Large intestine (tissue), 3 donors: ENCODE measurements at regions not wholly inside any gene's neighbourhood (a gene's known extent, or its start where the extent isn't known, plus 50 kb on each side); places are given as distances from the start of the nearest gene placed in this dataset.
"Not testable (repeated sequence)": the region's sequence is repeated elsewhere in the genome, so short reads cannot be mapped to it uniquely, and the experiment has no call there.

Source experiments
- DNase-seq, 2 donors: peaks; one replicate each; pipeline versions ENCODE4 v3.0.0 to v3.0.0-alpha.2; 2013
- H3K27ac ChIP-seq: one replicate; pipeline ENCODE4 v1.5.1; 2013; ENCODE audit warnings: low read length
- H3K27me3 ChIP-seq: 2 replicates; pipeline ENCODE4 v1.6.1; 2013; ENCODE audit warnings: low read length; ENCODE audit not compliant: control insufficient read depth, insufficient read depth
- H3K36me3 ChIP-seq: 2 replicates; pipeline ENCODE4 v1.6.1; 2013; ENCODE audit warnings: low read length; ENCODE audit not compliant: control insufficient read depth, insufficient read depth
- H3K4me1 ChIP-seq: one replicate; pipeline ENCODE4 v1.6.1; 2013; ENCODE audit warnings: low read length; ENCODE audit not compliant: control insufficient read depth, insufficient read depth
- H3K4me3 ChIP-seq: one replicate; pipeline ENCODE4 v1.5.1; 2013; ENCODE audit warnings: low read length
- H3K9me3 ChIP-seq: one replicate; pipeline ENCODE4 v1.6.1; 2013; ENCODE audit warnings: mild to moderate bottlenecking, low read depth, low read length, moderate library complexity; ENCODE audit not compliant: control insufficient read depth
- WGBS: methylation state at CpG from one replicate; pipeline ENCODE4 v1.1.5; 2013; ENCODE audit warnings: low lambda C conversion rate; ENCODE audit not compliant: insufficient coverage; 5-methylcytosine and 5-hydroxymethylcytosine counted together

DNA sequence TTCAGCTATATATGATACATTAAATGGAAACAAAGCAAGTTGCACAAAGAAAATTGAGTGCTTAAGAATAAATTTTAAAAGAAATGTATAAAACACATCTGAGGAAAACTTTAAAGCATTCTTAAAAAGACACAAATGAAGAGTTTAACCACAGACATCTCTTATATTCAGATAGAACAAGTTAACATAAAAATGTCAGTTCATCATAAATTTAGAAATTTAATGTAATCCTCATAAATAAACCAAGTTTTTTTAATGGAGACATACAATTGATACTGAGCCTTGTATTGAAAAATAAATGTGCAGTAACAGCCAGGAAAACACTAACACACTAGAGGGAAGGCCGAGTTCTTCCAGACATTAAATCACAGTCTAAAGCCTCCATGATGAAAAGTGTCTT lies 243.9 kb upstream of the MKLN1 start:
- Histone ChIP-seq H3K27me3 (no peaks in the 10 kb centered on the region), H3K36me3 (no peaks in the 10 kb centered on the region), H3K4me3 (no peak overlapping the region), H3K4me1 (no peaks in the 10 kb centered on the region), H3K27ac (no peak overlapping the region), H3K9me3 (no peaks in the 10 kb centered on the region)
- no peak for DNase-seq
- WGBS = no CpG with 5 or more reads among the region's 1 CpG

DNA sequence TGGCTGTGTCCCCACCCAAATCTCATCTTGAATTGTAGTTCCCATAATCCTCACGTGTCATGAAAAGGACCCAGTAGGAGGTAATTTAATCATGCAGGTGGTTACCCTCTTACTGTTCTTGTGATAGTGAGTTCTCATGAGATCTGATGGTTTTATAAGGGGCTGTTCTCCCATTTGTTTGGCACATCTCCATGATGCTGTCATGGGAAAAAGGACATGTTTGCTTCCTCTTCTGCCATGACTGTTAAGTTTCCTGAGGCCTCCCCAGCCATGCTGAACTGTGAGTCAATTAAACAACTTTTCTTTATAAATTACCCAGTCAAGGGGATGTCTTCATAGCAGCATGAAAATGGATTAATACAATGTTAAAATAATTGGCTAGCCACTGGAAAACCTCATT lies 243.3 kb upstream of the MKLN1 start:
- H3K36me3 ChIP-seq, DNase-seq, H3K9me3 ChIP-seq, H3K27me3 ChIP-seq, H3K27ac ChIP-seq, H3K4me1 ChIP-seq, H3K4me3 ChIP-seq: not testable (repeated sequence)
- no CpG with 5 or more reads among the region's 1 CpG for WGBS

DNA sequence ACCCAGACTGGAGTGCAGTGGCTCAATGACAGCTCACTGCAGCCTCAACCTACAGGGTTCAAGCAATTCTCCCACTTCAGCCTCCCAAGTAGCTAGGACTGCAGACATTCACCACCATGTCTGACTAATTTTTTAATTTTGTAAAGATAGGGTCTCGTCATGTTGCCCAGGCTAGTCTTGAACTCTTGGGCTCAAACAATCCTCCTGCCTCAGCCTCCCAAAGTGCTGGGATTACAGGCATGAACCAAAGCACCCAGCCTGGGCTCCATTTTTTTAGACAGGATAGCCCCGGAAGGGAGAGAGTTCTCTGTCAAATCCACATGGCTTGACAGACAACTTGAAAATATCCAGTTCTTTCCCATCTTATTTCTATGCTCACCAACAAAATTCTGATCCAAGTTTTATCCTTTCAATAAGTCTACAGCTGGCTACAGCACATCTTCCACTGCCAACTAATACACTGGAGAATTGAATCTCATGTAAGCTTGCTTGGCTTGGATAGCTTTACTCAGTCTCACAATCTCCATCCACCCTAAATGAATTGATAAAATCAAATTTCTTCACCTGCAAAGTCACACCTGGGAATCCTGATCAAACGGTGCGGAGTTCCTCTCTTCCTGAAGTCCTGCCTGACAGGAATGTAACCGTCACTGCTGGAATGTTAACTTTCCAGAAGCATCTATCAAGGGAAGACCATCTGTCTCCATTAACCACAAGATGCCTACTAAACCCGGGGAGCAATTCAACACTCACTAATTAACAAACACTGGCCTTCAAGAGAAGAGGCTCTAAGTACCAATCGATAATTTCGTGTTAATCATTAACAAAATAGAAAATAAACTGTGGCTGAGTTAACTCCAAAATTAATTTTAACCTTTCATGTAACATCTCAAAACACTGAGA lies 239.7 kb upstream of the MKLN1 start:
- no peak for DNase-seq
- H3K36me3 ChIP-seq = no peaks in the 10 kb centered on the region
- no peak overlapping the region for H3K27ac ChIP-seq
- H3K4me3 ChIP-seq = no peak overlapping the region
- no peaks in the 10 kb centered on the region for H3K27me3 ChIP-seq
- WGBS = 27% methylated on average over 2 of the region's 8 CpGs
- H3K4me1 ChIP-seq = no peaks in the 10 kb centered on the region
- no peaks in the 10 kb centered on the region for H3K9me3 ChIP-seq

DNA sequence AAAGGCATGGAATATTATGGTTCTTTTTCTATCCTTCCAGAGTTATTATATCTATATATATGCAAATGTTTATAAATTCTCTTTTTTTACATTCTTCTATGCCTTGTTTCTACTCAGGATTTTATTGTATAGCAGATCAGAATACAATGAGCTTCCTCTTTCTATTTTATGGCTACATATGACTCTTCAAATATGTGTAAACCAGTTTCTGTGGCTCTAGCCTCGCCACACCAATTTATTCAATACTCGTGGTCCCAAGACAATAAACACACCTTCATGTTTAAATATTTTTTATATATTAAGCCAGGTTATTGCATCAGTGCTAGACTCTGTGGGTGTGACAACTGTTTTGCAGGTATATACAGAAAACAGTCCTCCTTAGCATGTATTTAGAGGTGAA lies 237.5 kb upstream of the MKLN1 start:
- no peak overlapping the region for H3K4me3 ChIP-seq
- H3K27me3 ChIP-seq = no peaks in the 10 kb centered on the region
- H3K4me1 ChIP-seq = no peaks in the 10 kb centered on the region
- DNase-seq = no peak
- no CpG with 5 or more reads among the region's 2 CpGs for WGBS
- no peaks in the 10 kb centered on the region for H3K36me3 ChIP-seq
- no peaks in the 10 kb centered on the region for H3K9me3 ChIP-seq
- H3K27ac ChIP-seq = no peak overlapping the region

DNA sequence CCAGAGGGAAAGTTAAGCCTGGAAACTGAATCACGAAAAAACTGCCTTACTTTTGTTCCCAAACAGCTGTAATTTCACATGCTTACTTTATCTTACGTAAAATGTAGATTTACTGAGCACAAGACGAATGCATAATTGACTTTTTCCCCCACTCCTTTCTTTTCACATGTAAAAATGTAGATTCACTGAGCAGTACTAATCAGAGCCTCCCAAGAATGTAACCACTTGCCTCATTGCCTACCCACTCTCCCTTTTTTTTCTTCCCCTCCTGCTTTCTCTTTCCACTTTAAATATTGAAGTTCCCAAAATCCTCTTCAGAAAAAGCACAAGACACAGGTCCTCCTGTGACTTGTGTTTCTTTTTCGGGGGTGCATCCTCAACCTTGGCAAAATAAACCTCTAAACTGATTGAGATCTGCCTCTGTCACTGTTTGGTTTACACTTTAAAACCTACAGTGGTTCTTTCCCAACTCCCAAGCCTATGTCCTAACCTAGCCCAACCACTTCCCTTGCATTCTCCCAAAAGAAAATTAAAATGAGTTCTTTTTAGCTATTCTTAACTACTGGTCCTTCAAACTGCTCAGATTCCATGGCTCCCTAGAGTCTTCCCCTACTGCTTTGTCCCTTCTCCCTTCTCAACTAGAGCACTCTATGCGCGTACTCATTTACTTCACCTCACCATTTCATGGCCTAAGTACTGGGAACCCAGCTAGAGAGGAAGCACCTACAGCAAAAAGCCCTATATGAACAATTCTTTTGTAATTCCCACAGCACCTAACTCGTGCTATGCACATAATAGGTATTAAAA lies 236.6 kb upstream of the MKLN1 start:
- Histone ChIP-seq H3K4me3 (no peak overlapping the region), H3K9me3 (no peaks in the 10 kb centered on the region), H3K27me3 (no peaks in the 10 kb centered on the region), H3K36me3 (no peaks in the 10 kb centered on the region), H3K4me1 (no peaks in the 10 kb centered on the region), H3K27ac (no peak overlapping the region)
- no peak for DNase-seq
- WGBS = 94% methylated on average over 3 of the region's 7 CpGs

DNA sequence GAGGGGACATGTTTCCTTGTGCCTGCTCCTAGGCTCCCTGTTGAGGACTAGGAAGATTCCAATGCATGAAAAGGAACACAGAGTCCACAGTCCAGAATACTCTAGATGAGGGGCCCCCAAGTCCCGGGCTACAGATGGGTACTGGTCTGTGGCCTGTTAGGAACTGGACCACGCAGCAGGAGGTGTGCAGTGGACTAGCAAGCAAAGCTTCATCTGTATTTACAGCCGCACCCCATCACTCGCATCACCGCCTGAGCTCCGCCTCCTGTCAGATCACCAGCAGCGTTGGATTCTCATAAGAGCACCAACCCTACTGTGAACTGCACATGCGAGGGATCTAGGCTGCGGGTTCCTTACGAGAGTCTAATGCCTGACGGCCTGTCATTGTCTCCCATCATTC lies 233.0 kb upstream of the MKLN1 start:
- peaks cover 2% of the 10 kb centered on the region for H3K27me3 ChIP-seq
- H3K27ac ChIP-seq = no peak overlapping the region
- H3K9me3 ChIP-seq = no peaks in the 10 kb centered on the region
- no peak overlapping the region for H3K4me3 ChIP-seq
- no peaks in the 10 kb centered on the region for H3K36me3 ChIP-seq
- no peak for DNase-seq
- WGBS = no CpG with 5 or more reads among the region's 11 CpGs
- H3K4me1 ChIP-seq = no peaks in the 10 kb centered on the region

DNA sequence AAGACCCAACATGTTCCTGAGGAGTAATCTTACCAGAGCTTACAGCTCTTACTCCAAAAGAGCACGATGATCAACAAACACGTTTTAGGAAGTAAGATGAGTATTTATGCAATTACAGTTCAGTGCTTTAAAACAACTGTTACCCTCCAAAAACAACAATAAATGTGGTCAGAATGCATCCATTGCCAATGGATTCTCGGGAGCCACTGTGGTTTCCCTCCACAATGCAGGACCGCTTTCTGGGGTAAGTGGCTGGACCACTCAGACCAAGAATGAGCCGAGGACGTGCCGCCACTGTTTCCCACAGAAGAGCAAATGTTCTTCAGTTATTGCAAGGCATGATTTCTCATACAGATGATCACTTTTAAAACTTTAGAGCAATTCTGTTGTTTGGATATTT lies 232.3 kb upstream of the MKLN1 start:
- Histone ChIP-seq H3K4me1 (no peaks in the 10 kb centered on the region), H3K27ac (no peak overlapping the region), H3K36me3 (no peaks in the 10 kb centered on the region), H3K27me3 (peaks cover 2% of the 10 kb centered on the region), H3K4me3 (no peak overlapping the region), H3K9me3 (no peaks in the 10 kb centered on the region)
- 90% methylated on average over 2 of the region's 7 CpGs for WGBS
- DNase-seq = no peak

DNA sequence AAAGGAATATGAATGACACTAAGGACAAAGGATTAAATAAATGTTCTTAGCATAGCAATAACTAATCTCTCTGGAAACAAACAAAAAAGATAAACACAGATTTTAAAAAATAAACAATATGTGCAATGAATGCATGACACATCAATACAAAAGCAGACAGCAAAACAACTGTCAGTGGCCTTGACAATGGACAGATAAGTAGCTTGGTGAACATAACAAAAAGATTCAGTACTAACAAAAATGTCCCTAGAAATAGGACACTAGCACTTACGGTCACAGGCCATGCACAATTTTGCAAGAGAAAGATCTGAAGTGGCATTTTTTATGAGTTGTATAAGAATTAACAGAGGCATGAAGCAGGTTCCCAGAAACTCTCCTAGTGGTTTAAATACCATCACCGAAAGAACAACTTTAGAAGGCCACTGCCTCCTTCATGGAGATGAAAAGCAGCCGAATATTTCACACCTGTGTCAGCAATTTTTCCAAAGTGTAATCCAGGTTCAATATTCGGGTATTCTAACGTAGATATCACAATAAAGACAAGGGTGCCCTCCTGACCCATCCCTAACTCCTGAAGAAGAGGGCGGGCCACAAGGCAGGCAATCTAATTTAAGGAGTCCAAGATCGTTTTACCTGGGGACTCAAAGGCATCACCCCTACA lies 231.3 kb upstream of the MKLN1 start:
- no peak overlapping the region for H3K27ac ChIP-seq
- H3K4me3 ChIP-seq = no peak overlapping the region
- DNase-seq = no peak
- 100% methylated on average over 1 of the region's 7 CpGs for WGBS
- H3K9me3 ChIP-seq = no peaks in the 10 kb centered on the region
- no peaks in the 10 kb centered on the region for H3K36me3 ChIP-seq
- H3K27me3 ChIP-seq = peaks cover 2% of the 10 kb centered on the region
- no peaks in the 10 kb centered on the region for H3K4me1 ChIP-seq

DNA sequence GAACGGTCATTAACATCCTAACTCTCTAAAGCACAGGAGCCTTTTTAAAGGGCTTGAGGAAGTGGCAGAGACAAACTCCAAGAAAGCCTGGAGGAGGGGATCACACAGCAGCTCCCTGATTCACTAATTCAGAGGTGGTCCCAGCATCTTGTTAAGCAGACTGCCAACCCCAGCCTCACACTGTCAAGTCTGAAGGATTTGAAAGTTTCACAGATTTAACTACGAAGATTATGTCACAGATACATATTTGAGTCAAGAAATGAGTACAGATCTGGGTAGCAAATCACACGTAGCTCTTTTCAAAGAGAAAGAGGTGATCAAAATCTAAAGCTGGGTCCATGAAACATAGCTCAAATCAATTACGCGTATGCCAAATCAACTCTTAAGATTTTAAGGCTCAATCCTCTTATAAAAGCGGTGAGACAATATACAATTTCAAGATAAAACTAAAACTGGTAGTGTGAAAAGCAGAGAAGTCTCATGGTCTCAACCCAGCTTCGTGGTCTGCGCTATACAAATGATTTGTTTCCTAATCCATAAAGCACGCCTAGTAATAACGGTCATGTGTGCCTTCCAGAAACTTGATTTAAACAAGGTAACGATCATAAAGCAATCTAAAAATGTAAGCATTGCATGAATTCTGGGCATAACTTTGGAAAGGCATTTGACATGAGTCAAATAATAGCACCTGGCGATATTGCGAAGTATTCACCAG lies 229.9 kb upstream of the MKLN1 start:
- Histone ChIP-seq H3K27ac (no peak overlapping the region), H3K9me3 (no peaks in the 10 kb centered on the region), H3K4me1 (no peaks in the 10 kb centered on the region)

DNA sequence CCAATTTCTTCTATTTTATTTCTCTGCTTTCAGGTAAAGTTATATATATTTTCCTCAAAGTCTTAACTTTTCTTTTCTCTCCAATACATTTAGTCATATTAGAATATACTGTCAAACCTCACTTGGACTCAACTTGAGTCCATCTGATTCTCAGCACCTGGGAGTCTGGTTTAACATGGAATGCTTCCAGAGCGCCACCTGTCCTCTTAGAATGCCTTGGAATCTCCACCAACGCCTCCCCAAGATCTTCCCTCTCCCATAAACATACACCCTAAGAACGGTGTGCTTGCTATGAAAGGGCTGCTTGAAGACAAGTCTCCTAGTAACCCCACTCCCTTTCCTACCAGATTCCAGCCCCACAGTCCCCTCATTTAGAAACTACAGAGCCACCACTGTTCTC lies 229.1 kb upstream of the MKLN1 start:
- H3K4me1 ChIP-seq = no peaks in the 10 kb centered on the region

More for the DNA sequence above, 229.9 kb upstream of the MKLN1 start:
- Histone ChIP-seq H3K4me3 (no peak overlapping the region), H3K36me3 (no peaks in the 10 kb centered on the region), H3K27me3 (peaks cover 2% of the 10 kb centered on the region)
- WGBS = 81% methylated on average over 4 of the region's 13 CpGs
- no peak for DNase-seq

More for the DNA sequence above, 229.1 kb upstream of the MKLN1 start:
- no peak overlapping the region for H3K4me3 ChIP-seq
- no peaks in the 10 kb centered on the region for H3K36me3 ChIP-seq
- no peaks in the 10 kb centered on the region for H3K9me3 ChIP-seq
- no CpG with 5 or more reads among the region's 3 CpGs for WGBS
- no peak overlapping the region for H3K27ac ChIP-seq
- no peak for DNase-seq
- peaks cover 2% of the 10 kb centered on the region for H3K27me3 ChIP-seq
